GM12878 (cell line): ENCODE measurements at regions not wholly inside any gene's neighbourhood (a gene's known extent, or its start where the extent isn't known, plus 50 kb on each side); places are given as distances from the start of the nearest gene placed in this dataset.

ENCODE experiments used
- CBX3 ChIP-seq: fragments of 200-600 bp; sonication (generic); IDR thresholded peaks from 2 replicates; pipeline ENCODE4 v1.6.1; 2016; ENCODE audit warnings: low read depth, borderline replicate concordance
- CTCF ChIP-seq, 3 experiments: IDR thresholded peaks in 2 of 3; conservative IDR thresholded peaks in 1 of 3; 2 replicates each; pipeline ENCODE4 v1.5.1; 2011; ENCODE audit warnings: low read depth in 3 of 3, low read length in 3 of 3, mild to moderate bottlenecking in 3 of 3, control low read depth in 2 of 3, moderate library complexity in 2 of 3, inconsistent platforms in 1 of 3, mixed read lengths in 1 of 3; ENCODE audit not compliant: control insufficient read depth in 2 of 3, insufficient read depth in 1 of 3; ENCODE audit errors: extremely low read depth in 1 of 3
- POLR2A ChIP-seq: IDR thresholded peaks from 2 replicates; pipeline ENCODE4 v1.6.1; 2011; ENCODE audit warnings: low read depth, mild to moderate bottlenecking, low read length
- SMARCA5 ChIP-seq: fragments of 450-650 bp; IDR thresholded peaks from 2 replicates; pipeline ENCODE4 v1.6.1; 2017; ENCODE audit warnings: mild to moderate bottlenecking
- TF ChIP-seq, protein P1 (sequence below): fragments of 450-650 bp; formaldehyde crosslinking; IDR thresholded peaks from 2 replicates; pipeline ENCODE4 v1.4.0; 2020; ENCODE audit warnings: mild to moderate bottlenecking, moderate library complexity

DNA sequence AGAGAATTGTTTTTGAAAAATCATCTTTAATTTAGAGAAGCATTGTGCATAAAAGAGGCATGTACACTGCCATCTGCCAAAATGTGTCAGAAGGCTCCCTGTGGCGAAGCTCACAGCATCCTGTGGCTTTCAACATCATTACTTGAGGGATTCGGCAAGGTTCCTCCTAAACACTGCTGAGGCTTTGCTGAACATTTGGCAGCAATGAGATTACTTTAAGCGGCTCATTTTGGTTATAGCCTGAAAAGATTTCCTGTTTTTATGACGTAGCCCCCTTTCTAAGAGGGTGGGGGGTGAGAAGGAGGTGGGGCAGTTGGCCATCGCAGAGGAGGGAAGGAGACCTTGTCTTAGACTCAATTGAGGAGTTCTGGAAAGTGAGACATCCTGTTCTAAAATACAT, 469.4 kb downstream of the RASEF start:
- no peak for TF ChIP-seq CTCF (IDR thresholded peaks at IDR 0.05 in 2 of 3, conservative IDR thresholded peaks at IDR 0.05 in 1 of 3; ENCODE audit: control insufficient read depth in 2 of 3, extremely low read depth in 1 of 3, insufficient read depth in 1 of 3, low read depth in 3 of 3, low read length in 3 of 3)
- TF ChIP-seq, protein P1, sequence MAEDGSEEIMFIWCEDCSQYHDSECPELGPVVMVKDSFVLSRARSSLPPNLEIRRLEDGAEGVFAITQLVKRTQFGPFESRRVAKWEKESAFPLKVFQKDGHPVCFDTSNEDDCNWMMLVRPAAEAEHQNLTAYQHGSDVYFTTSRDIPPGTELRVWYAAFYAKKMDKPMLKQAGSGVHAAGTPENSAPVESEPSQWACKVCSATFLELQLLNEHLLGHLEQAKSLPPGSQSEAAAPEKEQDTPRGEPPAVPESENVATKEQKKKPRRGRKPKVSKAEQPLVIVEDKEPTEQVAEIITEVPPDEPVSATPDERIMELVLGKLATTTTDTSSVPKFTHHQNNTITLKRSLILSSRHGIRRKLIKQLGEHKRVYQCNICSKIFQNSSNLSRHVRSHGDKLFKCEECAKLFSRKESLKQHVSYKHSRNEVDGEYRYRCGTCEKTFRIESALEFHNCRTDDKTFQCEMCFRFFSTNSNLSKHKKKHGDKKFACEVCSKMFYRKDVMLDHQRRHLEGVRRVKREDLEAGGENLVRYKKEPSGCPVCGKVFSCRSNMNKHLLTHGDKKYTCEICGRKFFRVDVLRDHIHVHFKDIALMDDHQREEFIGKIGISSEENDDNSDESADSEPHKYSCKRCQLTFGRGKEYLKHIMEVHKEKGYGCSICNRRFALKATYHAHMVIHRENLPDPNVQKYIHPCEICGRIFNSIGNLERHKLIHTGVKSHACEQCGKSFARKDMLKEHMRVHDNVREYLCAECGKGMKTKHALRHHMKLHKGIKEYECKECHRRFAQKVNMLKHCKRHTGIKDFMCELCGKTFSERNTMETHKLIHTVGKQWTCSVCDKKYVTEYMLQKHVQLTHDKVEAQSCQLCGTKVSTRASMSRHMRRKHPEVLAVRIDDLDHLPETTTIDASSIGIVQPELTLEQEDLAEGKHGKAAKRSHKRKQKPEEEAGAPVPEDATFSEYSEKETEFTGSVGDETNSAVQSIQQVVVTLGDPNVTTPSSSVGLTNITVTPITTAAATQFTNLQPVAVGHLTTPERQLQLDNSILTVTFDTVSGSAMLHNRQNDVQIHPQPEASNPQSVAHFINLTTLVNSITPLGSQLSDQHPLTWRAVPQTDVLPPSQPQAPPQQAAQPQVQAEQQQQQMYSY (CRISPR knock-in tag), result no peak
- TF ChIP-seq SMARCA5, result no peak
- no peak for TF ChIP-seq CBX3
- no peak for TF ChIP-seq POLR2A
